ENCODE measurements at regions not wholly inside any gene's neighbourhood (a gene's known extent, or its start where the extent isn't known, plus 50 kb on each side); places are given as distances from the start of the nearest gene placed in this dataset.

DNA sequence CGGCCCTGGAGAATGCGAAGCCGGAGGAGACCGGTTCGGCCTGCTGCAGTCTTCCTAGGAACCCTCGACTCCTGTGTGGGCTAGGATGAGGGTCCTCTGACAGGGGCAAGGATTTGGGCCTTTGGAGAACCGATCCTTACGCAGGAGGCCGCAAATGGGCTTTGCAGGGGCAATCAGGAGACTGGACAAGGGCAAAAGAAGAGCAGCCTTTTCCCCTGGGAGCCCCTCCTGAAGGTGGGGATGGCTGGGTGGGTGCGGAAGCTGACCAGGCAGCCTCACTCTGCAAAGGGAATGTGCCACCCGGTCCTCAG, 111.7 kb downstream of the NAV1 start:
- Histone ChIP-seq H3K4me1 (ENCODE audit: control insufficient read depth in 1 of 2, insufficient read depth in 2 of 2, low read depth in 1 of 2, low read length in 1 of 2) (peaks cover 54 to 69% of the 10 kb centered on the region in 2 experiments), H3F3A (replicated peaks; ENCODE audit: insufficient read depth) (peaks cover 35% of the 10 kb centered on the region), H3K9ac (peak overlapping the region; percentile 58; the same call in 1 of the 2 replicates), H3K36me3 (replicated peaks in 1 of 2; ENCODE audit: control insufficient read depth in 1 of 2, insufficient read depth in 2 of 2, low read length in 1 of 2) (peaks cover 13 to 34% of the 10 kb centered on the region in 2 experiments), H3K27ac (ENCODE audit: low read depth in 2 of 2, low read length in 1 of 2) (peak overlapping the region in 1 of 2 experiments; percentile 50; a peak in 1 of 4 replicates), H3K9me3 (no peaks in the 10 kb centered on the region), H2AFZ (ENCODE audit: low read depth) (no peak overlapping the region), H3K79me2 (ENCODE audit: insufficient read depth) (peaks cover 93% of the 10 kb centered on the region), H3K9me2 (no peaks in the 10 kb centered on the region), H4K20me1 (ENCODE audit: insufficient read depth) (peaks cover 66% of the 10 kb centered on the region), H3K4me2 (peak overlapping the region; percentile 92), H3K4me3 (ENCODE audit: low read depth in 2 of 2, low read length in 1 of 2) (peak overlapping the region; percentile 55 to 63), H3K27me3 (ENCODE audit: insufficient read depth) (no peaks in the 10 kb centered on the region)
- POLR2A ChIA-PET: interaction anchor here (0.7 to 2.9 kb wide), 8 partner anchors 12 to 91 kb away, joined by 3 to 13 read pairs (median 4); no protein-coding TSS in a partner anchor
- TF ChIP-seq GATA2 (CRISPR knock-in tag; IDR thresholded peaks at IDR 0.05) (no peak), FOXJ3 (CRISPR knock-in tag; IDR thresholded peaks at IDR 0.05) (no peak), MXI1 (IDR thresholded peaks at IDR 0.05; ENCODE audit: low read depth, low read length) (no peak), USF1 (IDR thresholded peaks at IDR 0.05; ENCODE audit: borderline replicate concordance, low read depth) (no peak), CTCF (IDR thresholded peaks at IDR 0.05) (no peak), YY1 (IDR thresholded peaks at IDR 0.05; ENCODE audit: low read depth) (no peak)
- TF ChIP-seq, protein P1, sequence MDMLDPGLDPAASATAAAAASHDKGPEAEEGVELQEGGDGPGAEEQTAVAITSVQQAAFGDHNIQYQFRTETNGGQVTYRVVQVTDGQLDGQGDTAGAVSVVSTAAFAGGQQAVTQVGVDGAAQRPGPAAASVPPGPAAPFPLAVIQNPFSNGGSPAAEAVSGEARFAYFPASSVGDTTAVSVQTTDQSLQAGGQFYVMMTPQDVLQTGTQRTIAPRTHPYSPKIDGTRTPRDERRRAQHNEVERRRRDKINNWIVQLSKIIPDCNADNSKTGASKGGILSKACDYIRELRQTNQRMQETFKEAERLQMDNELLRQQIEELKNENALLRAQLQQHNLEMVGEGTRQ (IDR thresholded peaks at IDR 0.05; ENCODE audit: borderline replicate concordance, low read depth, low read length): no peak
- TF ChIP-seq, protein P2, sequence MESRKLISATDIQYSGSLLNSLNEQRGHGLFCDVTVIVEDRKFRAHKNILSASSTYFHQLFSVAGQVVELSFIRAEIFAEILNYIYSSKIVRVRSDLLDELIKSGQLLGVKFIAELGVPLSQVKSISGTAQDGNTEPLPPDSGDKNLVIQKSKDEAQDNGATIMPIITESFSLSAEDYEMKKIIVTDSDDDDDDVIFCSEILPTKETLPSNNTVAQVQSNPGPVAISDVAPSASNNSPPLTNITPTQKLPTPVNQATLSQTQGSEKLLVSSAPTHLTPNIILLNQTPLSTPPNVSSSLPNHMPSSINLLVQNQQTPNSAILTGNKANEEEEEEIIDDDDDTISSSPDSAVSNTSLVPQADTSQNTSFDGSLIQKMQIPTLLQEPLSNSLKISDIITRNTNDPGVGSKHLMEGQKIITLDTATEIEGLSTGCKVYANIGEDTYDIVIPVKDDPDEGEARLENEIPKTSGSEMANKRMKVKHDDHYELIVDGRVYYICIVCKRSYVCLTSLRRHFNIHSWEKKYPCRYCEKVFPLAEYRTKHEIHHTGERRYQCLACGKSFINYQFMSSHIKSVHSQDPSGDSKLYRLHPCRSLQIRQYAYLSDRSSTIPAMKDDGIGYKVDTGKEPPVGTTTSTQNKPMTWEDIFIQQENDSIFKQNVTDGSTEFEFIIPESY (IDR thresholded peaks at IDR 0.05; ENCODE audit: borderline replicate concordance, low read depth): no peak
- DNase-seq: no peak
- CTCF ChIA-PET: interaction anchor here (0.8 to 6.6 kb wide), 6 partner anchors 54 to 178 kb away, joined by 3 to 75 read pairs (median 8); partner anchors contain the start of gene IPO9
- WGBS (ENCODE audit: low lambda C conversion rate): 85% methylated on average over 2 of the region's 11 CpGs

- Histone ChIP-seq H3K27me3 (ENCODE audit: insufficient read depth) (no peaks in the 10 kb centered on the region), H3K36me3 (replicated peaks in 1 of 2; ENCODE audit: control insufficient read depth in 1 of 2, insufficient read depth in 2 of 2, low read length in 1 of 2) (peaks cover 10 to 42% of the 10 kb centered on the region in 2 experiments), H3K27ac (ENCODE audit: low read depth in 2 of 2, low read length in 1 of 2) (peak overlapping the region in 1 of 2 experiments; percentile 50; a peak in 1 of 4 replicates), H3K4me3 (ENCODE audit: low read depth in 2 of 2, low read length in 1 of 2) (no peak overlapping the region), H3K79me2 (ENCODE audit: insufficient read depth) (peaks cover 98% of the 10 kb centered on the region), H3K9me2 (no peaks in the 10 kb centered on the region), H3F3A (replicated peaks; ENCODE audit: insufficient read depth) (peaks cover 24% of the 10 kb centered on the region), H3K4me1 (ENCODE audit: control insufficient read depth in 1 of 2, insufficient read depth in 2 of 2, low read depth in 1 of 2, low read length in 1 of 2) (peaks cover 57 to 84% of the 10 kb centered on the region in 2 experiments), H4K20me1 (ENCODE audit: insufficient read depth) (peaks cover 82% of the 10 kb centered on the region), H2AFZ (ENCODE audit: low read depth) (no peak overlapping the region), H3K9me3 (no peaks in the 10 kb centered on the region), H3K9ac (no peak overlapping the region), H3K4me2 (peak overlapping the region; percentile 92; the same call in 1 of the 2 replicates)
- POLR2A ChIA-PET: no interaction called here
- TF ChIP-seq PBX3 (IDR thresholded peaks at IDR 0.05) (no peak), MEF2A (IDR thresholded peaks at IDR 0.05; ENCODE audit: borderline replicate concordance, low read depth) (no peak), RXRA (IDR thresholded peaks at IDR 0.05; ENCODE audit: borderline replicate concordance, low read depth) (no peak), EZH2phosphoT487 (IDR thresholded peaks at IDR 0.05; ENCODE audit: borderline replicate concordance, low read depth) (no peak), SMC3 (IDR thresholded peaks at IDR 0.05; ENCODE audit: low read depth, low read length) (no peak), SIN3A (IDR thresholded peaks at IDR 0.05; ENCODE audit: borderline replicate concordance, low read depth, low read length) (no peak), TCF12 (IDR thresholded peaks at IDR 0.05) (no peak), FOXM1 (IDR thresholded peaks at IDR 0.05; ENCODE audit: low read depth) (no peak), RCOR1 (IDR thresholded peaks at IDR 0.05; ENCODE audit: low read length) (no peak), YY1 (IDR thresholded peaks at IDR 0.05; ENCODE audit: low read depth) (no peak), RAD21 (IDR thresholded peaks at IDR 0.05; ENCODE audit: low read length) (no peak), EP300 (IDR thresholded peaks at IDR 0.05; ENCODE audit: borderline replicate concordance in 1 of 2, low read depth in 1 of 2, low read length in 1 of 2) (no peak)
- TF ChIP-seq, protein P3, sequence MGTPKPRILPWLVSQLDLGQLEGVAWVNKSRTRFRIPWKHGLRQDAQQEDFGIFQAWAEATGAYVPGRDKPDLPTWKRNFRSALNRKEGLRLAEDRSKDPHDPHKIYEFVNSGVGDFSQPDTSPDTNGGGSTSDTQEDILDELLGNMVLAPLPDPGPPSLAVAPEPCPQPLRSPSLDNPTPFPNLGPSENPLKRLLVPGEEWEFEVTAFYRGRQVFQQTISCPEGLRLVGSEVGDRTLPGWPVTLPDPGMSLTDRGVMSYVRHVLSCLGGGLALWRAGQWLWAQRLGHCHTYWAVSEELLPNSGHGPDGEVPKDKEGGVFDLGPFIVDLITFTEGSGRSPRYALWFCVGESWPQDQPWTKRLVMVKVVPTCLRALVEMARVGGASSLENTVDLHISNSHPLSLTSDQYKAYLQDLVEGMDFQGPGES (IDR thresholded peaks at IDR 0.05; ENCODE audit: low read depth, low read length): no peak
- DNase-seq: no peak
- CTCF ChIA-PET: interaction anchor here (1.4 to 6.6 kb wide), 3 partner anchors 11 to 93 kb away, joined by 4 to 75 read pairs (median 32); no protein-coding TSS in a partner anchor
- 92% methylated on average over 3 of the region's 5 CpGs for WGBS (ENCODE audit: low lambda C conversion rate)
These were observed 113.3 kb downstream of the NAV1 start for GRCh38 chr1:201652181-201652580.
